NB4 (cell line): ENCODE measurements at regions not wholly inside any gene's neighbourhood (a gene's known extent, or its start where the extent isn't known, plus 50 kb on each side); places are given as distances from the start of the nearest gene placed in this dataset.

ENCODE experiments used
- POLR2A ChIP-seq: IDR thresholded peaks from 2 replicates; pipeline ENCODE4 v1.6.1; 2011; ENCODE audit warnings: mild to moderate bottlenecking; ENCODE audit not compliant: insufficient read length; ENCODE audit errors: extremely low read depth
- TF ChIP-seq, protein P1 (sequence below): IDR thresholded peaks from one replicate; pipeline ENCODE4 v1.5.1; 2012; ENCODE audit warnings: low read depth, low read length
- TF ChIP-seq, protein P2 (sequence below): IDR thresholded peaks from 2 replicates; pipeline ENCODE4 v1.6.1; 2011; ENCODE audit warnings: low read depth, low read length

- TF ChIP-seq, protein P1, sequence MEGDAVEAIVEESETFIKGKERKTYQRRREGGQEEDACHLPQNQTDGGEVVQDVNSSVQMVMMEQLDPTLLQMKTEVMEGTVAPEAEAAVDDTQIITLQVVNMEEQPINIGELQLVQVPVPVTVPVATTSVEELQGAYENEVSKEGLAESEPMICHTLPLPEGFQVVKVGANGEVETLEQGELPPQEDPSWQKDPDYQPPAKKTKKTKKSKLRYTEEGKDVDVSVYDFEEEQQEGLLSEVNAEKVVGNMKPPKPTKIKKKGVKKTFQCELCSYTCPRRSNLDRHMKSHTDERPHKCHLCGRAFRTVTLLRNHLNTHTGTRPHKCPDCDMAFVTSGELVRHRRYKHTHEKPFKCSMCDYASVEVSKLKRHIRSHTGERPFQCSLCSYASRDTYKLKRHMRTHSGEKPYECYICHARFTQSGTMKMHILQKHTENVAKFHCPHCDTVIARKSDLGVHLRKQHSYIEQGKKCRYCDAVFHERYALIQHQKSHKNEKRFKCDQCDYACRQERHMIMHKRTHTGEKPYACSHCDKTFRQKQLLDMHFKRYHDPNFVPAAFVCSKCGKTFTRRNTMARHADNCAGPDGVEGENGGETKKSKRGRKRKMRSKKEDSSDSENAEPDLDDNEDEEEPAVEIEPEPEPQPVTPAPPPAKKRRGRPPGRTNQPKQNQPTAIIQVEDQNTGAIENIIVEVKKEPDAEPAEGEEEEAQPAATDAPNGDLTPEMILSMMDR = no peak
- TF ChIP-seq POLR2A = no peak
- TF ChIP-seq, protein P2, sequence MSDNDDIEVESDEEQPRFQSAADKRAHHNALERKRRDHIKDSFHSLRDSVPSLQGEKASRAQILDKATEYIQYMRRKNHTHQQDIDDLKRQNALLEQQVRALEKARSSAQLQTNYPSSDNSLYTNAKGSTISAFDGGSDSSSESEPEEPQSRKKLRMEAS = no peak
Measured at GRCh38 chr11:129307162-129307561, 68.5 kb upstream of the BARX2 start.
